Duodenal mucosa (tissue), 2 donors: ENCODE measurements at regions not wholly inside any gene's neighbourhood (a gene's known extent, or its start where the extent isn't known, plus 50 kb on each side); places are given as distances from the start of the nearest gene placed in this dataset.

Source experiments
- H3K27ac ChIP-seq: one replicate; pipeline ENCODE4 v1.7.0; 2013; ENCODE audit warnings: low read depth, low read length
- H3K27me3 ChIP-seq, 2 donors: one replicate each; pipeline ENCODE4 v1.7.0; 2013; ENCODE audit warnings: low read length in 2 of 2, control low read depth in 1 of 2; ENCODE audit not compliant: insufficient read depth in 2 of 2, control insufficient read depth in 1 of 2
- H3K36me3 ChIP-seq, 2 donors: one replicate each; pipeline ENCODE4 v1.7.0; 2013; ENCODE audit warnings: low read length in 2 of 2, control low read depth in 1 of 2; ENCODE audit not compliant: insufficient read depth in 2 of 2, control insufficient read depth in 1 of 2
- H3K4me1 ChIP-seq, 2 donors: one replicate each; pipeline ENCODE4 v1.7.0; 2013; ENCODE audit warnings: low read length in 2 of 2, control low read depth in 1 of 2; ENCODE audit not compliant: insufficient read depth in 2 of 2, control insufficient read depth in 1 of 2
- H3K4me3 ChIP-seq, 2 donors: one replicate each; pipeline ENCODE4 v1.7.0; 2013; ENCODE audit warnings: low read length in 2 of 2, low read depth in 1 of 2
- H3K9ac ChIP-seq, 2 donors: one replicate each; pipeline ENCODE4 v1.7.0; 2013; ENCODE audit warnings: low read length in 2 of 2, low read depth in 1 of 2
- H3K9me3 ChIP-seq, 2 donors: one replicate each; pipeline ENCODE4 v1.7.0; 2013; ENCODE audit warnings: low read length in 2 of 2, control low read depth in 1 of 2; ENCODE audit not compliant: control insufficient read depth in 1 of 2

- Histone ChIP-seq H3K36me3 (no peaks in the 10 kb centered on the region), H3K27ac (no peak overlapping the region), H3K9ac (no peak overlapping the region), H3K4me1 (no peaks in the 10 kb centered on the region), H3K4me3 (no peak overlapping the region), H3K27me3 (no peaks in the 10 kb centered on the region), H3K9me3 (no peaks in the 10 kb centered on the region)
Measured at GRCh38 chr10:88207121-88207546, 343.7 kb downstream of the PTEN start.

- H3K4me1 ChIP-seq = no peaks in the 10 kb centered on the region
- no peaks in the 10 kb centered on the region for H3K36me3 ChIP-seq
- H3K27ac ChIP-seq = no peak overlapping the region
- no peak overlapping the region for H3K9ac ChIP-seq
- H3K27me3 ChIP-seq = no peaks in the 10 kb centered on the region
- H3K9me3 ChIP-seq = no peaks in the 10 kb centered on the region
- no peak overlapping the region for H3K4me3 ChIP-seq
Measured at GRCh38 chr10:88209231-88209630, 345.8 kb downstream of the PTEN start.

GRCh38 chr10:88209837-88210561, 346.6 kb downstream of the PTEN start:
- H3K9ac ChIP-seq = no peak overlapping the region
- H3K4me3 ChIP-seq = no peak overlapping the region
- no peaks in the 10 kb centered on the region for H3K27me3 ChIP-seq

GRCh38 chr10:88211230-88211629, 347.8 kb downstream of the PTEN start:
- Histone ChIP-seq H3K4me3 (no peak overlapping the region), H3K27ac (no peak overlapping the region), H3K4me1 (no peaks in the 10 kb centered on the region), H3K27me3 (no peaks in the 10 kb centered on the region), H3K9ac (no peak overlapping the region), H3K36me3 (no peaks in the 10 kb centered on the region), H3K9me3 (no peaks in the 10 kb centered on the region)

More at GRCh38 chr10:88209837-88210561, 346.6 kb downstream of the PTEN start:
- Histone ChIP-seq H3K4me1 (no peaks in the 10 kb centered on the region), H3K36me3 (no peaks in the 10 kb centered on the region), H3K27ac (no peak overlapping the region), H3K9me3 (no peaks in the 10 kb centered on the region)

- H3K4me1 ChIP-seq = no peaks in the 10 kb centered on the region
- no peaks in the 10 kb centered on the region for H3K9me3 ChIP-seq
- H3K27ac ChIP-seq = no peak overlapping the region
- H3K27me3 ChIP-seq = no peaks in the 10 kb centered on the region
- no peak overlapping the region for H3K9ac ChIP-seq
- H3K4me3 ChIP-seq = no peak overlapping the region
- no peaks in the 10 kb centered on the region for H3K36me3 ChIP-seq
Measured at GRCh38 chr10:88212069-88212468, 348.6 kb downstream of the PTEN start.

- no peak overlapping the region for H3K9ac ChIP-seq
- no peak overlapping the region for H3K4me3 ChIP-seq
- H3K27me3 ChIP-seq = no peaks in the 10 kb centered on the region
- H3K9me3 ChIP-seq = no peaks in the 10 kb centered on the region
- H3K27ac ChIP-seq = no peak overlapping the region
- no peaks in the 10 kb centered on the region for H3K36me3 ChIP-seq
- no peaks in the 10 kb centered on the region for H3K4me1 ChIP-seq
Measured at GRCh38 chr10:88213065-88213605, 349.7 kb downstream of the PTEN start.

GRCh38 chr10:88216976-88217375, 353.6 kb downstream of the PTEN start:
- H3K27me3 ChIP-seq = no peaks in the 10 kb centered on the region

GRCh38 chr10:88218362-88218761, 354.9 kb downstream of the PTEN start:
- H3K27me3 ChIP-seq = no peaks in the 10 kb centered on the region
- H3K36me3 ChIP-seq = no peaks in the 10 kb centered on the region
- H3K4me1 ChIP-seq = peaks cover 0 to 3% of the 10 kb centered on the region in 2 donors
- no peak overlapping the region for H3K27ac ChIP-seq
- no peak overlapping the region for H3K4me3 ChIP-seq
- no peak overlapping the region for H3K9ac ChIP-seq
- no peaks in the 10 kb centered on the region for H3K9me3 ChIP-seq

More at GRCh38 chr10:88216976-88217375, 353.6 kb downstream of the PTEN start:
- no peaks in the 10 kb centered on the region for H3K36me3 ChIP-seq
- H3K27ac ChIP-seq = no peak overlapping the region
- H3K4me1 ChIP-seq = peaks cover 0 to 3% of the 10 kb centered on the region in 2 donors
- no peak overlapping the region for H3K9ac ChIP-seq
- no peak overlapping the region for H3K4me3 ChIP-seq
- no peaks in the 10 kb centered on the region for H3K9me3 ChIP-seq

- Histone ChIP-seq H3K9ac (no peak overlapping the region), H3K27me3 (no peaks in the 10 kb centered on the region), H3K4me1 (peaks cover 0 to 3% of the 10 kb centered on the region in 2 donors), H3K27ac (no peak overlapping the region), H3K4me3 (no peak overlapping the region), H3K9me3 (no peaks in the 10 kb centered on the region), H3K36me3 (no peaks in the 10 kb centered on the region)
Measured at GRCh38 chr10:88219753-88220152, 356.3 kb downstream of the PTEN start.

- Histone ChIP-seq H3K27ac (no peak overlapping the region), H3K27me3 (no peaks in the 10 kb centered on the region), H3K36me3 (no peaks in the 10 kb centered on the region), H3K9ac (no peak overlapping the region), H3K4me1 (peaks cover 0 to 3% of the 10 kb centered on the region in 2 donors), H3K9me3 (no peaks in the 10 kb centered on the region), H3K4me3 (no peak overlapping the region)
Measured at GRCh38 chr10:88221010-88221973, 357.9 kb downstream of the PTEN start.
